Fibroblast of gingiva (primary cell): ENCODE measurements at regions not wholly inside any gene's neighbourhood (a gene's known extent, or its start where the extent isn't known, plus 50 kb on each side); places are given as distances from the start of the nearest gene placed in this dataset.

ENCODE experiments used
- DNase-seq: peaks from one replicate; pipeline ENCODE4 v3.0.0-alpha.2; 2011; ENCODE audit warnings: low read depth

- no peak for DNase-seq
These were observed 535.4 kb upstream of the RAB6C start for GRCh38 chr2:129443865-129444739.

- no peak for DNase-seq
These were observed 534.7 kb upstream of the RAB6C start for GRCh38 chr2:129444751-129445150.

GRCh38 chr2:129456691-129457090 lies 522.8 kb upstream of the RAB6C start:
- no peak for DNase-seq

DNA sequence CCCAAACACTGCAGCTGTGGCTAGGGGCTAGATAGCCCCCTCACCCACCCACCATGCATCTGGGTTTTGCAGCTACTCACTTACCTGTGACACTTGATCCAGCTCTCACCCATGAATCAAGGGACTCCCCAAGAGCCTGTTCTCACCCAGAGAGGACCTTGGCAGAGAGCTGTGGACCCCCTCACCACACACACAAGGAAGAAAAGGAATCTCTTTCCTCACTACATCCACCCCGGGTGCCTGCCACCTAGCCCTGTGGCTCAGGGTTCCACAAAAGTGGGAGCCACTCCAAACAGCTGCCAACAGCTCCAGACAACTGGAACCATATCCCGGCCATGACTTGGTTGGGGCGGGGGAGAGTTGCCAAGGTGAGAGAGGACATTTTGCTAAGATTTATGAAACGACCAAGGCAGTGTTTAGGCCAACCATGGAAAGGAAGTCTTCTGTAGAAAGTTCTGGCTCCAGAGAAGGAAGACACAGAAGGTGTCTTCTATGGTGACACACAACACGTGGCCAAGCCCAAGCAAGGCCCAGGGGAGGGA lies 522.1 kb upstream of the RAB6C start:
- no peak for DNase-seq

GRCh38 chr2:129458006-129458405 lies 521.5 kb upstream of the RAB6C start:
- DNase-seq, result no peak

DNA sequence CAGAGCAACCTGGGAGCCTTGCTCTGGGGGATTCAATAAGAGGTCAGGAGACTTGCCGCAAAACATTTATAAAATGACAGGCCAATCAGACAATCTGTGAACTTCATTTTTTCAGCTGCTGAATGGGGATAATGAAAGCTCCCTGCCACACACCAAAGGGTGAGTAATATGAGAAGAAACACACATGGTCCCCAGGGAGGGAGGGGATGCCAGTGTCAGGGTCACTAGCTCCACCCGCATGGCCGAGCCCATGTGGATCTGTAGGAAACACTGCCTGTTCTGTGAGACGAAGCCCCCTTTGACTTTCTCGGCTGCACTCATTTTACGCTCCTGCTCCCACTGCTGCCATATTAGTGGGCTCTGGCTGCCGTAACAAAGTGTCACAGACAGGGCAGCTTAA lies 521.0 kb upstream of the RAB6C start:
- no peak for DNase-seq

DNA sequence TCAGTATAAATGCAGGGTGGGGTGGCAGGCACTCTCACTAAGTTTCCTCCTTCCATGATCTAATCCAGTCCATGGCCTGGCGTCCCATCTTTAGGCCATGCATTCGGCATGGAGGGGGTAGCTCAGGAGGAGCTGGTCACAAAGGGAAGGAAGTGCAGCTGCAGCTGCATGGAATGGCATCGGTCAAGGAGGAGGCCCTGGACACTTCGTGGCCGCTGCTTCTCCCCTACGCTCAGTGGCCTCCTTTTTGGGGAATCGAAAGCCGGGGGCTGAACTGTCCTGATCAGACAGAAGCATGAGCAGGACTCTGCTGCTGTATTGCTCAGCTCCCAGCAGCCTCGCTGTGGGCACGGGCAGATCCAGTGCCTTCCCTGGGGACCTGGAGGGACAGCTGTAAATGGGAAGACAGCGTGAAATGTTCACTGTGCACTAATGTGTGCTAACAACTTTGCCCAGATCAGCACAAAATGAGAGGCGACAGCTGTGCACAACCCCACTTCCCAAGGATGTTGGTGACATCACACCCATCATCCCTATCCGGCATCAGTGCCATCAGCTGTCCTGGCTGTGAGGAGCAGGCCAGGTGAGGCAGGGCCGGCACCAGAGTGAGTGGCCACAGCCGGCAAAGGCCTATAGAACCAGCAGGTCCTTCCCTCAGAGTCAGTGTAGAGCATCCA lies 520.1 kb upstream of the RAB6C start:
- DNase-seq, result no peak

- DNase-seq, result no peak
These were observed 519.6 kb upstream of the RAB6C start for GRCh38 chr2:129459881-129460280.

DNA sequence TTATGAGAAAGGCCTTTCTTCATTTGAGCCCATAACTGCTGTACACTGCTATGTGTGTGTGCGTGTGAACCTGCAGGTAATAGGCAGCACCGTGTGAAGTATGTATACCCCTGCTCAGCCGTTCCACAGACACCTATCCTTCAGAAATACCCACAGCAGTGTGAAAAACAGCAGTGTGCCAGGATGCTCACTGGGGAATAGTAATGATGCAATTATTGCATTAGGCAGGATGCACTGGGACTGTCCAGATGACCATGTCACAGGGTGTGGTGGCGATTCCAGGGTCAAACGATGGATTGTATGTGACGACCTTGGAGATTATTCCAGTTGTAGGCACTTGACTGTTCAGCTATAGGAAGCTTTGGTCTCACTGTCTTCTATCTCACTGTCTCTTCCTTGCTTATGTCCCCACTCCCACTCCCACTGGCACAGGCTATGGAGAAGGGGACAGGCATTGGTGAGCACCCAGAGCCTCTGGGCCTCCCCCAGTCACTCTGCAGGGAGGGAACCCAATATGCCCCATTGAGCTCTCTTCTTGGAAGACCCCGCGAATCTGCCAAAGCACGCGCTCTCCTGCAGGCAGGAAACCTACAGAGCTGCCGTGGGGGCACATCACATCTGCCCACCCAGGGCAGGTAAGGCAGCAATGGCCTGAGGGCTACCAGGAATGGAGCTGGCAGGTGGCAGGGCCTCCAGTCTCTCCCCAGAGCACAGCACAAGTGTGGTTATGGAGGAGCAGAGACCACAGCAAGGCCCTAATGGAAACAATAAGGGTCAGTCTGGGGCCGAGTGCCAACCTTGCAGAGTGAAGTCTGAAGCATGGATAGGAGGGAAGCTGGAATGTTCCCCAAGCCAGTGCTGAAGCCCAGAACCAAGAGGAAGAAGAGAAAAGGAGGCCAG lies 518.9 kb upstream of the RAB6C start:
- DNase-seq, result no peak

- no peak for DNase-seq
These were observed 517.1 kb upstream of the RAB6C start for GRCh38 chr2:129462349-129462748.

DNA sequence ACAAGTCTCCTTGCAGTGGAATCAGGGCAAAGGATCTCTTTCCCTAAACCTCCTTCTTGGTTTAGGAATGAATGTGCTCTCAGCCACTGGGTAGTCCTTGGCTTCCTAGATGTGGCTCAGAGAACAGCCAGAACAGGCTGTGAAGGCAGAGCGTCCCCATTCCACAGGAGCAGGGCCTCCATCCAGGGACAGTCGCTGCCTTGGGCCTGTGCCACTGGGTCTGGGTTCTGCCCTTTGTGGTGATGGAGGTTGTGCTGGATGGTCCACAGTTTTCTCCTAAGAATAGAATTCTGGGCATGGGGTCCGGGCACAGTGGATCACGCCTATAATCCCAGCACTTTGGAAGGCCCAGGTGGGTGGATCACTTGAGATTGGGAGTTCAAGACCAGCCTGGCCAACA lies 516.5 kb upstream of the RAB6C start:
- DNase-seq, result no peak

DNA sequence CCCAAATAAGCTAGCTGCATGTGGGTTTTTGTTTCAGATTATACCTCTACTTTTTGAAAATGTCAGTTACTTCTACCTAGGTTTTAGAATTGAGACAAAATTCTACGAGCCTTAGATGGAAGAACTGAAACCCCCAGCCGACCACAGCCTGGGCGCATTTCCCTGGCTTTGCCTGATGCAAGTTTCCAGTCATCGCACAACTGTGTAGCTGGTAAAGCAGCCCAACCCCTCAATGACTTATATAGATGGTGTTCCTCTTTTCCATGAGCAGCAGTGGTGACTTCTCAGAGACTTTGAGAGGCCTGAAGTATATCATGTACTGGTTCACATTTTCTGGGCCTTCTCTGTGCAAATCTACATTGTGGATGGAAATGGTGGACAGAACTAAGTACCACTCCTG lies 515.4 kb upstream of the RAB6C start:
- DNase-seq, result no peak

DNA sequence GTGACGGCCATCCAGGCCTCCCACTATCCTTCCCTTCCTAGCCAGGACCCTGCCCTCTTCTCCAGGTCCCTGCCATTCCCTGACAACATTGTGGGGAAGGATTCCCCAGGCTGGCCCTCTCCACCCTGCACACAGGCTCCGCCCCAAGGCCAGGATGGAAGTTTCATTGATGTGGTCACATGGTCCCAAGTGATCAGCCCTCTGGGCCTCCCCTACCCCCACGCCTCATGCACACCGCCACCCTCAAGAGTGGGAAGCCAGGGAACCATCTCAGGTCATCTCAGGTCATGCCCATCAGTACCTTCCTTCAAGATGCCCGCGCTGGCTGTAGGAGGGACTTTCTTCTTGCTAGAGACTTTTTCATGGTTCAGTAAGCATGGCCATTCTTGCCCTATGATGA lies 514.8 kb upstream of the RAB6C start:
- no peak for DNase-seq

GRCh38 chr2:129465045-129465444 lies 514.4 kb upstream of the RAB6C start:
- no peak for DNase-seq

DNA sequence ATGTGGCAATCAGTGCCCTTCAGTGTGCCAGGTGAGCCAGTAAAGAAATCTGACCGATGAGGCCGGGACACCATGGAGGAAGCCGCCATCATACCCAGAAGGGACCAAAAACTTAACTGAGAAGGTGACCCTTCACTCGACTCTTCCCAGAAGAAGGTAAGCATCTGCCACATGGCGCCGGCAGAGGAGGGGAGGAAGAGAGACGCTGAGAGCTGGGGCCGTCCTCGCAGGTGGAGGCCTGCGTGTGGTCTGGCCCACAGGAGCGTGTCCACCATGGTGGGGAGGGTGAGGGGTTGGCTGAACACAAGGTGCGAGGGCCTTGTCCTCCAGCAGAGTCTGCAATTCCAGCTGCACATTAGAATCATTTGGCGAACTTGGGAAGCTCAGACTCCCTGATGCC lies 513.1 kb upstream of the RAB6C start:
- no peak for DNase-seq

DNA sequence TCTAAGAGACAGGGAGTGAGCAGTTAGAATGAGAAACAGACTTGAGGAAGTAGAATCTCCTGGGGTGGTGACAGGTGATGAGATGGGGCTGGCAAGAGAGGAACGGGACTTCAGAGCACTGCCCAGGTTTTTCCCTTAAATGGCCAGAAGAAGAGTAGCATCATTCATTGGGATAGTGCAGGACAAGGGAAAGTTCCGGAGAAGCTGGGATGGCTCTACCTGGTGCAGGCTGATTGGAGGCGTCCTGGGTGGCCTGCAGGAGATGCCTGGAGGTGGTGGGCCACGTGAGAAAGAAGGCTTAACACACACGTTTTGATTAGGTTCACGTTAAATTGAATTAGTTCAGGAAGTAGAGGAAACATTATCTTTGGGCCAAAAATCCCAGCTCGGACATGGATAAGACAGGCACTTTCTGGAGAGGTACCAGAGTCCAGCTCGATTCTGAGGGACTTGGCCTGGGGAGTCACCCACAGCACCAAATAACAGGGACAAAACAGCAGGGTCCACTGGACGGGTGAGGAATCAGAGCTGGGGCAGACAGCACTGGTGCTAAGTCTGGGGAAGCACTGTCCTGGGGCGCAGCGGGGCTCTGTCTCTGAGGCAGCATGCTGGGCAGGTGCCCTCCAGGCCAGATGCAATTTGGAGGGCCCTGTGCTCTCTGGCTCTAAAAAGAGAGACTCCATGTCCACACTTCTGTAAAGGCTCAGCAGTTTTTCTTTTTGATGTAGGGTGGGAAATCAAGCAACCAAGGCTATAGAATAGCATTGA lies 512.3 kb upstream of the RAB6C start:
- DNase-seq, result no peak

DNA sequence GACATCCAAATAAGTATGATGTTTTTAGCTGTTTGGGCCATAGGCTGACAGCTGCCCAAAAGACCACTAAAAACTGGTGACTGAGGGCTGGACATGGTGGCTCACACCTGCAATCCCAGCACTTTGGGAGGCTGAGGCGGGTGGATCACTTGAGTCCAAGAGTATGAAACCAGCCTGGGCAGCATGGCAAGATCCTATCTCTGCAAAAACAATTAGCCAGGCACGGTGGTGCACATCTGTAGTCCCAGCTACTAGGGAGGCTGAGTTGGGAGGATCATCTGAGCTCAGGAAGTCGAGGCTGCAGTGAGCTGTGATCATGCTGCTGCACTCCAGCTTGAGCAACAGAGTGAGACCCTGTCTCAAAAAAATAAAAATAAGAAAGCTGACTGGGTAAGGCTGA lies 511.5 kb upstream of the RAB6C start:
- no peak for DNase-seq

DNA sequence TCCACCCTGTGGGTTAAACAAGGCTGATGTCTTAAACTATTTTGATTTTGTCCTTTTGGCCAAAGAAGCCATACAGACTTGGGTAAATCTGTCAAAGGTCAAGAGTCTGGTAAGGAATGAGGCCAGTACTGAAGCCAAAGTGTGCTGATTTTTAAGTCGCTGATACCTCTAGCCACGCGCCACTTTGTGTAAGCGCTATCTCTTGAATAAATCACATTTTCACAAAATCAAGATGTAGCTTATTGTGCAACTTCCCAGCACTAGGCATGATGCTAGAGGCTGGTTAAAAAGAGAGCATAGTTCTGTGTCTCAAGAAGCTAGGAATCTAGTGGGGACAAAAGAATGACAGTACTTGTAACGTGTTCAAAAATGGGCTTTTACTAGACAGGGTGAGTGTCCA lies 510.6 kb upstream of the RAB6C start:
- no peak for DNase-seq

GRCh38 chr2:129469389-129469788 lies 510.1 kb upstream of the RAB6C start:
- DNase-seq, result no peak

GRCh38 chr2:129469871-129470270 lies 509.6 kb upstream of the RAB6C start:
- no peak for DNase-seq

GRCh38 chr2:129478902-129479517 lies 500.5 kb upstream of the RAB6C start:
- DNase-seq, result no peak
